Caco-2 (cell line): ENCODE measurements at regions not wholly inside any gene's neighbourhood (a gene's known extent, or its start where the extent isn't known, plus 50 kb on each side); places are given as distances from the start of the nearest gene placed in this dataset.

Experiments
- BruUV-seq: library from RNA; stranded (reverse); fragments of 400-500 nt; replicated peaks from 2 replicates; lab custom pipeline; 2021; lab: Mats Ljungman, UMichigan
- CTCF ChIA-PET: fragments of 300-600 bp; sonication (Branson Sonifier 250); formaldehyde crosslinking; loops from one replicate; lab custom pipeline; 2022; ENCODE audit warnings: antibody characterized with exemption; lab: Charles Lee
- POLR2A ChIA-PET: fragments of 300-600 bp; sonication (Branson Sonifier 250); formaldehyde crosslinking; loops from one replicate; lab custom pipeline; 2022; ENCODE audit warnings: antibody characterized with exemption; lab: Charles Lee
- DNase-seq, 2 experiments: peaks; one replicate each; pipeline versions ENCODE4 v3.0.0 to v3.0.0-alpha.2; 2020 to 2022
- H3K27me3 ChIP-seq: replicated peaks from 2 replicates; pipeline ENCODE4 v1.6.0; 2011; ENCODE audit warnings: low read length; ENCODE audit not compliant: control insufficient read depth, insufficient read depth
- H3K36me3 ChIP-seq: 2 replicates; pipeline ENCODE4 v1.5.1; 2011; ENCODE audit warnings: low read length; ENCODE audit not compliant: control insufficient read depth, insufficient read depth
- H3K4me1 ChIP-seq: fragments of 250-450 bp; sonication (Bioruptor Pico); 2 replicates; pipeline ENCODE4 v1.5.1; 2020; ENCODE audit warnings: mild to moderate bottlenecking
- H3K4me3 ChIP-seq: 2 replicates; pipeline ENCODE4 v1.5.1; 2011; ENCODE audit warnings: low read depth, mild to moderate bottlenecking, control low read depth, low read length
- H3K9me3 ChIP-seq: fragments of 250-450 bp; sonication (Bioruptor Pico); 2 replicates; pipeline ENCODE4 v1.5.1; 2020; ENCODE audit warnings: mild to moderate bottlenecking, moderate library complexity
- H3K27ac Mint-ChIP-seq: one replicate; pipeline ENCODE4 v1.8.0; 2022; ENCODE audit warnings: mixed read lengths; ENCODE audit not compliant: unreplicated experiment
- H3K27me3 Mint-ChIP-seq: one replicate; pipeline ENCODE4 v1.8.0; 2022; ENCODE audit warnings: mixed read lengths; ENCODE audit not compliant: insufficient read depth, unreplicated experiment
- H3K36me3 Mint-ChIP-seq: one replicate; pipeline ENCODE4 v1.8.0; 2022; ENCODE audit warnings: mild to moderate bottlenecking, mixed read lengths; ENCODE audit not compliant: insufficient read depth, unreplicated experiment
- H3K4me1 Mint-ChIP-seq: one replicate; pipeline ENCODE4 v1.8.0; 2022; ENCODE audit warnings: low read depth, mixed read lengths; ENCODE audit not compliant: unreplicated experiment
- H3K4me3 Mint-ChIP-seq: one replicate; pipeline ENCODE4 v1.8.0; 2022; ENCODE audit warnings: mild to moderate bottlenecking, moderate library complexity, mixed read lengths; ENCODE audit not compliant: unreplicated experiment
- H3K9me3 Mint-ChIP-seq: one replicate; pipeline ENCODE4 v1.8.0; 2022; ENCODE audit warnings: mixed read lengths; ENCODE audit not compliant: unreplicated experiment
- intact Hi-C: fragments of 100-400 bp; cut with micrococcal nuclease; formaldehyde crosslinking; loops from one replicate; pipeline ENCODE4 v1.10.0; 2022; ENCODE audit not compliant: unreplicated experiment
- TF ChIP-seq, protein P1 (sequence below), 2 experiments: fragments of 200-600 bp in 1 of 2; IDR thresholded peaks; 1 replicate in 1 of 2; 2 replicates in 1 of 2; pipeline versions ENCODE4 v1.5.1 to v1.8.0; 2011 to 2022; ENCODE audit warnings: antibody characterized with exemption in 1 of 2, control low read depth in 1 of 2, inconsistent platforms in 1 of 2, low read depth in 1 of 2, low read length in 1 of 2, mild to moderate bottlenecking in 1 of 2, moderate library complexity in 1 of 2; ENCODE audit not compliant: insufficient read depth in 1 of 2, severe bottlenecking in 1 of 2, unreplicated experiment in 1 of 2

DNA sequence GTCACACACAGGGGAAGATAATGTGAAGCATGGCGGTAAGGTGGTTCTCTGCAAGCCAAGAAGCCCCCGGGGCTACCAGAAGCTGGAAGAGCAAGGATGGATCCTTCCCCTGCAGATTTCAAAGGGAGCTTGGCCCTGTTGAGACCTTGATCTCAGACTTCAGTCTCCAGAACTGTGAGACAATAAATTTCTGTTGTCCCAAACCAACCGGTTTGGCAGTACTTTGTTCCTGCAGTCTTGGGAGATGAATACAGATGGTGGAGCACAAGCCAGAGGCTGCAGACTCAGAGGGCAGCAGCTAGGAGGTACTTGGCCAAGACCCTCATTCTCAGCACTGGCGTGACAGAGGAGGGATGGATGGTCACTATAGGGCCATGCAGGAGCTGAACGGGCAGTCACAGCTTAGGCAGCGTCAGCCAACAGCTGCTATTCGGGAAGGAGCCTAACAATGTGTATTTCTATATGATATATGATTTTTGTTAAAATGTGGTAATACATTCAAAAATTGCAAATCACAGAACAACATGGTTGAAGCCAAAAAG is 387.3 kb downstream of the TNS3 start:
- Histone ChIP-seq H3K27me3 (no peaks in the 10 kb centered on the region), H3K36me3 (no peaks in the 10 kb centered on the region), H3K4me3 (no peak overlapping the region), H3K9me3 (no peaks in the 10 kb centered on the region), H3K4me1 (peaks cover 6% of the 10 kb centered on the region; the same call in 1 of the 2 replicates)
- H3K36me3 Mint-ChIP-seq, result no peaks in the 10 kb centered on the region
- no TSS peak for BruUV-seq
- CTCF ChIA-PET, result no interaction called here
- H3K27me3 Mint-ChIP-seq, result peaks cover 2% of the 10 kb centered on the region
- POLR2A ChIA-PET, result interaction anchor here (0.6 kb wide), 1 partner anchor 64 kb away, joined by 3 read pairs; no protein-coding TSS in a partner anchor
- no peak overlapping the region for H3K4me3 Mint-ChIP-seq
- intact Hi-C loops, result loop anchor here (5.0 kb wide), 1 partner anchor 58 kb away; no protein-coding TSS in a partner anchor
- H3K4me1 Mint-ChIP-seq, result peaks cover 16% of the 10 kb centered on the region
- TF ChIP-seq, protein P1, sequence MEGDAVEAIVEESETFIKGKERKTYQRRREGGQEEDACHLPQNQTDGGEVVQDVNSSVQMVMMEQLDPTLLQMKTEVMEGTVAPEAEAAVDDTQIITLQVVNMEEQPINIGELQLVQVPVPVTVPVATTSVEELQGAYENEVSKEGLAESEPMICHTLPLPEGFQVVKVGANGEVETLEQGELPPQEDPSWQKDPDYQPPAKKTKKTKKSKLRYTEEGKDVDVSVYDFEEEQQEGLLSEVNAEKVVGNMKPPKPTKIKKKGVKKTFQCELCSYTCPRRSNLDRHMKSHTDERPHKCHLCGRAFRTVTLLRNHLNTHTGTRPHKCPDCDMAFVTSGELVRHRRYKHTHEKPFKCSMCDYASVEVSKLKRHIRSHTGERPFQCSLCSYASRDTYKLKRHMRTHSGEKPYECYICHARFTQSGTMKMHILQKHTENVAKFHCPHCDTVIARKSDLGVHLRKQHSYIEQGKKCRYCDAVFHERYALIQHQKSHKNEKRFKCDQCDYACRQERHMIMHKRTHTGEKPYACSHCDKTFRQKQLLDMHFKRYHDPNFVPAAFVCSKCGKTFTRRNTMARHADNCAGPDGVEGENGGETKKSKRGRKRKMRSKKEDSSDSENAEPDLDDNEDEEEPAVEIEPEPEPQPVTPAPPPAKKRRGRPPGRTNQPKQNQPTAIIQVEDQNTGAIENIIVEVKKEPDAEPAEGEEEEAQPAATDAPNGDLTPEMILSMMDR (IDR thresholded peaks at IDR 0.05; ENCODE audit: insufficient read depth in 1 of 2, low read depth in 1 of 2, low read length in 1 of 2, severe bottlenecking in 1 of 2, unreplicated experiment in 1 of 2), result no peak
- no peaks in the 10 kb centered on the region for H3K9me3 Mint-ChIP-seq
- no peak overlapping the region for H3K27ac Mint-ChIP-seq
- no peak for DNase-seq

DNA sequence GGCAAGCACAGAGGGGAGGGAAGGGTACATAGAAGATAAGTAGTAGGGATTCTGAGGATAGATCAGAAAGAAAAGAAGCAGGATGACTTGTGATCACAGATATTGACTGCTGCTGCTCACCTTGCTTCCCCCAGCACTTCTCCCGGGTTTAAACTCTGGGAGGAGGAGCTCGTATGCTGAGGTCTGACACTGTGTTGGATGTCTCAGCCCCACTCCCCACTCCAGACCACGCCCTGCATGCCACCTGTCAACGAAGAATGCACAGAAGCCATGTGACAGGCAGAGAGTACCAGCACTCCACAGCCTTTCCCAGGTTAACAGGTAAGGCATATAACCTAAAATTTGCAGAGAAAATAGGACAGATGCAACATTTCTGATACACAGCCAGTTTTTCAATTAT is 388.9 kb downstream of the TNS3 start:
- no peak overlapping the region for H3K27ac Mint-ChIP-seq
- Histone ChIP-seq H3K36me3 (no peaks in the 10 kb centered on the region), H3K4me1 (peaks cover 6% of the 10 kb centered on the region; the same call in 1 of the 2 replicates), H3K9me3 (no peaks in the 10 kb centered on the region), H3K27me3 (no peaks in the 10 kb centered on the region), H3K4me3 (no peak overlapping the region)
- BruUV-seq, result no TSS peak
- CTCF ChIA-PET, result no interaction called here
- no peak overlapping the region for H3K4me3 Mint-ChIP-seq
- H3K27me3 Mint-ChIP-seq, result peaks cover 7% of the 10 kb centered on the region
- intact Hi-C loops, result no loop called here
- peak; percentile 43 to 68 for DNase-seq
- H3K9me3 Mint-ChIP-seq, result no peaks in the 10 kb centered on the region
- POLR2A ChIA-PET, result no interaction called here
- no peaks in the 10 kb centered on the region for H3K36me3 Mint-ChIP-seq
- peaks cover 9% of the 10 kb centered on the region for H3K4me1 Mint-ChIP-seq
- TF ChIP-seq, protein P1 (IDR thresholded peaks at IDR 0.05; ENCODE audit: insufficient read depth in 1 of 2, low read depth in 1 of 2, low read length in 1 of 2, severe bottlenecking in 1 of 2, unreplicated experiment in 1 of 2), result no peak

DNA sequence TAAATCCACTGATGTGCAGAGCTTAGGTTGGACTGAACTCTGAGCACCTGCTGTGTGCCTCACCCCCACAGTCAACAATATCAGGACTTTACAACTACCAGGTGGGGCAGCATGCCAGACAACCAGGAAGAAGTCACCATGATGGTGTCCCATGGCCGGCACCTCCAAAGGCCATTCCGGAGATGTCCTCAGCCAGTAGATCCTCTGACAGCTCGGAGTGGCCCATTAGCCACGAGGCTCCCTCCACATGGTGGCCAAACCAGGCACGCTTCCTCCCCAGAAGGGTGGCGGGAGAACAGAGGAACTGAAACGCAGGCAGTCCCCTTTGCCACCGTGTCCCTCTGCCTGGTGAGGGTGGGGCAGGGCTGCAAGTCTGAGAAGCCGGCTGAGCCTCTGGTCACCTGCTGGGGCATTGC is 390.0 kb downstream of the TNS3 start:
- H3K27me3 Mint-ChIP-seq, result peaks cover 8% of the 10 kb centered on the region
- Histone ChIP-seq H3K27me3 (no peaks in the 10 kb centered on the region), H3K36me3 (no peaks in the 10 kb centered on the region), H3K4me1 (peaks cover 6% of the 10 kb centered on the region; the same call in 1 of the 2 replicates), H3K4me3 (no peak overlapping the region), H3K9me3 (no peaks in the 10 kb centered on the region)
- POLR2A ChIA-PET, result no interaction called here
- H3K4me1 Mint-ChIP-seq, result peaks cover 6% of the 10 kb centered on the region
- no peaks in the 10 kb centered on the region for H3K9me3 Mint-ChIP-seq
- no peaks in the 10 kb centered on the region for H3K36me3 Mint-ChIP-seq
- DNase-seq, result no peak
- TF ChIP-seq, protein P1 (IDR thresholded peaks at IDR 0.05; ENCODE audit: insufficient read depth in 1 of 2, low read depth in 1 of 2, low read length in 1 of 2, severe bottlenecking in 1 of 2, unreplicated experiment in 1 of 2), result no peak
- CTCF ChIA-PET, result no interaction called here
- H3K4me3 Mint-ChIP-seq, result no peak overlapping the region
- no TSS peak for BruUV-seq
- no peak overlapping the region for H3K27ac Mint-ChIP-seq
- intact Hi-C loops, result no loop called here
